ENCODE measurements at regions not wholly inside any gene's neighbourhood (a gene's known extent, or its start where the extent isn't known, plus 50 kb on each side); places are given as distances from the start of the nearest gene placed in this dataset.
A peak's percentile ranks its signal among the peaks of the same experiment; 100 is the strongest.
"Not testable (repeated sequence)": the region's sequence is repeated elsewhere in the genome, so short reads cannot be mapped to it uniquely, and the experiment has no call there.

DNA sequence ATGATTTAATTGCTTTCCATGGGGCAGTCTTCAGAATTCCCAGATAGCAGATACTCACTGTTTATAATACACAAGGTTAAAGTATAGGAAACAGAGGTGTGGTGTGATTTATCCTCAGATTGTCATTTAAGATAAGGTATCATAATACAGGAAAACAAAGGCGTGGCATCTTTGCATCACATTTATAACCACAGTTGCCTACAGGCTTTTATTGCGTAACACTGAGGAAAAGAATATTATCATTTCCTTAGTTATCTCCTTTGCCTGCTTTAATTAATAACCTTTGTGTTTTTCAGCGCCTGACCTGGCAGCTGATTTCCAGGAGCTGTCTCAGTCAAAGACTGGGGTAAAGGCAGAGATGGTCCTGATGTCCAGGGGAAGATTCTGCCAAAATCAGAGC is 68.8 kb downstream of the SSX7 start:
- no peak for DNase-seq (ENCODE audit: low spot score)

GRCh38 chrX:52577464-52578173 is 60.8 kb upstream of the XAGE1B start:
- DNase-seq (ENCODE audit: low spot score): no peak

GRCh38 chrX:52576946-52577345 is 60.1 kb upstream of the XAGE1B start:
- DNase-seq (ENCODE audit: low spot score): no peak

DNA sequence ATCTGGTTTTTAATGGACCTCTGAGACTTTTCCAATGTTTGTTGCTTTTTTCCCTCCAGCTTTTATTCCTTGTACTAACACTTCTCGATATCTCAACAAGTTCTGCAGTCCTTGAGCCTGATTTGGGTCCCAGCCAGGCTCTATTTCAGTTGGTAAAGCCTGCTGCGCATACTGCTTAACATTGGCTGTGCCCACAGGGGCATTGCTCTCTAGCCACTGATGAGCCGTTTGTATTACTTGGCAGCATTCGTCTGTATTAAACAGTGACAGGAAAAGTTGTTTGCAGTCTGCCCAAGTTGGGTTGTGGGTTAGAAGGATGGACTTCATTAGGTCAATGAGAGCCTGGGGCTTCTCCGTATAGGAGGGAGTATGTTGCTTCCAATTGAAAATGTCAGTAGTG is 59.6 kb upstream of the XAGE1B start:
- no peak for DNase-seq (ENCODE audit: low spot score)

GRCh38 chrX:52574416-52575275 is 57.8 kb upstream of the XAGE1B start:
- peak; percentile 5 for DNase-seq (ENCODE audit: low spot score)

GRCh38 chrX:52568146-52568545 is 51.3 kb upstream of the XAGE1B start:
- not testable (repeated sequence) for DNase-seq (ENCODE audit: low spot score)

Measured in HuH-7.5 (cell line).